Cardiac fibroblast (primary cell): ENCODE measurements at regions not wholly inside any gene's neighbourhood (a gene's known extent, or its start where the extent isn't known, plus 50 kb on each side); places are given as distances from the start of the nearest gene placed in this dataset.

Experiments
- DNase-seq, 2 donors: peaks; one replicate each; pipeline versions ENCODE4 v3.0.0 to v3.0.0-alpha.2; 2010; ENCODE audit warnings: low read depth in 2 of 2
- H3K4me3 ChIP-seq, 2 donors: replicated peaks in 1 of 2; 1 replicate in 1 of 2; 2 replicates in 1 of 2; pipeline ENCODE4 v1.5.1; 2011; ENCODE audit warnings: low read depth in 2 of 2, low read length in 2 of 2, mild to moderate bottlenecking in 2 of 2, moderate library complexity in 1 of 2
- CTCF ChIP-seq: IDR thresholded peaks from one replicate; pipeline ENCODE4 v1.5.1; 2011; ENCODE audit warnings: low read depth, mild to moderate bottlenecking, low read length, inconsistent platforms

DNA sequence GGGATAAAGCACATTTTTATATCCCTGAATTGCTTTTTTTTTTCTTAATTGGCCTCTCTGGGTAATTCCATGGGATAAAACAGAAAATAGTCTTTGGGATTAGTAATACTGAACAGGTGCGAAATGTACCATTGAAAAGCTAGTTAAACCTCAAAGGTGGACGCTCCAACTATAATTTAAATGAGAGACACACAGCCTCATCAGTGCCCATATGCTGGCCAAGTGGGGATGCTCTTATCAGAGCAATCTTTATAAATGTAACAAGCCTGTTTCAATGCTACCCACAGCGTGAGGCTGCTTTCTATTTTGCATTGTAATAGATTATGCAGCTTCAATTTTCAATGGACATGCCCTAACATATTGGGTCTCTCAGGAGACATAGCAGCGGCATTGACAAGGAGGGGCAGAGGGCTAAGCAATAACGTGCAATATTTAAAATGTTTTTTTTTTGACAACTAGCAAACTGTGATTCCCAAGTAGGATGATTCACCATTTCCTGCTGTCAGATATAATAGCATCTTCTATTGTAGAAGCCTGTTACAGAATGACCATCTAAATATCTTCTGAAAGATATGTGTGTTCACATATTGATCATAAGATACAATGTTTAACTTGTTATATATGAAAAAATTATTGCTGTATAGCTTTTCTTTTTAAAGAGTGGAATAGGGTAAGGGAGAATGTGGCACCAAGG is 91.3 kb upstream of the BET1 start:
- TF ChIP-seq CTCF, result no peak
- no peak overlapping the region for H3K4me3 ChIP-seq
- peak in 1 of 2 donors; percentile 16 for DNase-seq

DNA sequence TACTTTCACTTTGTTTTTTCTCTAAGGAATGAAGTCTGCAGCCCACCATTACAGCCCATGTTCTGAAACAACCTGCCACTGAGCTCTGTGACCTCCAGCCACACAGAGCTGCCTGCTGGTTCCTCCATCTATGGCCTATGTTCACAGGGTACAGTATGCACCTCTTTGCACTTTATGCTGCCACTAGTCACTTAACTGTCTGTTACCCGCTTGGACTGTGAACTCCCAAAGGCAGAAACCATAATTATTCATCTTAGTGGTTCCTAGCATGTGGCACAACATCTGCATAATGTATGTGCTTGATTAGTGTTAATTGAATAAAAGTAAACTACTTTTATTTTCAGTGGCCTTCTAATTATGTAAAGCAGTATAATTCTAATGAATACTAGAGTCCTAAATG is 95.5 kb upstream of the BET1 start:
- no peak overlapping the region for H3K4me3 ChIP-seq
- no peak for DNase-seq
- no peak for TF ChIP-seq CTCF

DNA sequence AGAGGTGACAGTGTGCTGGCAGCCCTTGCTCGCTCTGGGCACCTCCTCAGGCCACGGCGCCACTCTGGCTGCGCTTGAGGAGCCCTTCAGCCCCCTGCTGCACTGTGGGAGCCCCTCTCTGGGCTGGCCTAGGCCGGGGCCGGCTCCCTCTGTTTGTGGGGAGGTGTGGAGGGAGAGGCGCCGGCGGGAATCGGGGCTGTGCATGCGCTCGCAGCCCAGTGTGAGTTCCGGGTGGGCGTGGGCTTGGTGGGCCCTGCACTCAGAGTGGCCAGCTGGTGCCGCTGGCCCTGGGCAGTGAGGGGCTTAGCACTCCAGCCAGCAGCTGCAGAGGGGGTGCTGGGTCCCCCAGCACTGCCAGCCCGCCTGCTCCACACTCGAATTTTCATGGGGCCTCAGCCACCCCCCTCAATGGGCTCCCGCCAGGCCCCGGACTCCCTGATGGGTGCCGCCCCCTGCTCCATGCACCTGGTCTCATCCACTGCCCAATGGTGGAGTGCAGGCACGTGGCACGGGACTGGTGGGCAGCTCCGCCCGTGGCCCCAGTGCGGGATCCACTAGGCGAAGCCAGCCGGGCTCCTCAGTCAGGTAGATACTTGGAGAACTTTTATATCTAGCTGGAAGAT is 96.7 kb upstream of the BET1 start:
- TF ChIP-seq CTCF, result no peak
- H3K4me3 ChIP-seq, result no peak overlapping the region
- DNase-seq, result no peak

GRCh38 chr7:94104301-94104700 is 100.1 kb upstream of the BET1 start:
- no peak for TF ChIP-seq CTCF
- DNase-seq, result no peak
- H3K4me3 ChIP-seq, result no peak overlapping the region

- no peak for TF ChIP-seq CTCF
- no peak for DNase-seq
- H3K4me3 ChIP-seq, result no peak overlapping the region
These were observed 105.4 kb upstream of the BET1 start for GRCh38 chr7:94109556-94109955.

- H3K4me3 ChIP-seq, result no peak overlapping the region
- no peak for TF ChIP-seq CTCF
- DNase-seq, result no peak
These were observed 106.9 kb upstream of the BET1 start for GRCh38 chr7:94111009-94111408.

DNA sequence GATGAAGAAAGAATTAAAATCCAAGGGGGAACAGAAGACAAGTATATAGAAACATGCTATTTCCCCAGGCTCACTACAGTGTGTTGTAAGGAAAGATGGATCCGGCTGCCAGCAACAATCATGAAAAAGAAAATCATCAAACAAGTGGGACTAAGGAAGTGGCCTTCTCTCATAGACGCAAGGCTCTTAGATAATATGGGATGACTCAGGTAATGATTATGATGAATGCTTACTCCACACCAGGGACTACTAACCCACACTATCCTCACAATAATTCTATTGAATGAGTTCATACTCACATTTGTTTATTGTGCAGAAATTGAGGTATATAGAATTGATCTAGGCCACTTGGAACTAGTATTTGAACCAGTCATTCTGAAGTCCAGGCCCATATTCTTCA is 111.2 kb upstream of the BET1 start:
- TF ChIP-seq CTCF, result no peak
- DNase-seq, result peak in 1 of 2 donors; percentile 68
- H3K4me3 ChIP-seq, result no peak overlapping the region
